Naive B cell (primary cell): ENCODE measurements at regions not wholly inside any gene's neighbourhood (a gene's known extent, or its start where the extent isn't known, plus 50 kb on each side); places are given as distances from the start of the nearest gene placed in this dataset.
"Not testable (repeated sequence)": the region's sequence is repeated elsewhere in the genome, so short reads cannot be mapped to it uniquely, and the experiment has no call there.

ENCODE experiments used
- ATAC-seq, 2 donors: fragments of 150-1000 bp; cut with Tn5 transposase; 2 replicates each; pipeline ENCODE4 v1.10.0; 2021; ENCODE audit warnings: low read depth in 2 of 2, mild to moderate bottlenecking in 2 of 2, moderate library complexity in 2 of 2
- DNase-seq: peaks from one replicate; pipeline ENCODE4 v3.0.0; 2022
- H3K27ac Mint-ChIP-seq, 6 donors: one replicate each; pipeline ENCODE4 v1.8.0; 2020 to 2022; ENCODE audit warnings: mild to moderate bottlenecking in 6 of 6, mixed read lengths in 6 of 6, moderate library complexity in 5 of 6, inconsistent platforms in 2 of 6
- H3K27me3 Mint-ChIP-seq, 3 donors: one replicate each; pipeline ENCODE4 v1.8.0; 2021 to 2022; ENCODE audit warnings: mixed read lengths in 3 of 3, mild to moderate bottlenecking in 1 of 3
- H3K36me3 Mint-ChIP-seq, 2 donors: one replicate each; pipeline ENCODE4 v1.8.0; 2020 to 2022; ENCODE audit warnings: mixed read lengths in 2 of 2, inconsistent platforms in 1 of 2, mild to moderate bottlenecking in 1 of 2
- H3K4me1 Mint-ChIP-seq, 3 donors: one replicate each; pipeline ENCODE4 v1.8.0; 2020 to 2022; ENCODE audit warnings: mixed read lengths in 3 of 3, inconsistent platforms in 1 of 3, mild to moderate bottlenecking in 1 of 3, moderate library complexity in 1 of 3
- H3K4me3 Mint-ChIP-seq, 8 donors: one replicate each; pipeline ENCODE4 v1.8.0; 2020 to 2022; ENCODE audit warnings: mild to moderate bottlenecking in 8 of 8, mixed read lengths in 8 of 8, moderate library complexity in 8 of 8, inconsistent platforms in 2 of 8
- H3K9me3 Mint-ChIP-seq, 7 donors: one replicate each; pipeline ENCODE4 v1.8.0; 2020 to 2022; ENCODE audit warnings: mixed read lengths in 7 of 7, mild to moderate bottlenecking in 5 of 7, inconsistent platforms in 2 of 7, moderate library complexity in 1 of 7

DNA sequence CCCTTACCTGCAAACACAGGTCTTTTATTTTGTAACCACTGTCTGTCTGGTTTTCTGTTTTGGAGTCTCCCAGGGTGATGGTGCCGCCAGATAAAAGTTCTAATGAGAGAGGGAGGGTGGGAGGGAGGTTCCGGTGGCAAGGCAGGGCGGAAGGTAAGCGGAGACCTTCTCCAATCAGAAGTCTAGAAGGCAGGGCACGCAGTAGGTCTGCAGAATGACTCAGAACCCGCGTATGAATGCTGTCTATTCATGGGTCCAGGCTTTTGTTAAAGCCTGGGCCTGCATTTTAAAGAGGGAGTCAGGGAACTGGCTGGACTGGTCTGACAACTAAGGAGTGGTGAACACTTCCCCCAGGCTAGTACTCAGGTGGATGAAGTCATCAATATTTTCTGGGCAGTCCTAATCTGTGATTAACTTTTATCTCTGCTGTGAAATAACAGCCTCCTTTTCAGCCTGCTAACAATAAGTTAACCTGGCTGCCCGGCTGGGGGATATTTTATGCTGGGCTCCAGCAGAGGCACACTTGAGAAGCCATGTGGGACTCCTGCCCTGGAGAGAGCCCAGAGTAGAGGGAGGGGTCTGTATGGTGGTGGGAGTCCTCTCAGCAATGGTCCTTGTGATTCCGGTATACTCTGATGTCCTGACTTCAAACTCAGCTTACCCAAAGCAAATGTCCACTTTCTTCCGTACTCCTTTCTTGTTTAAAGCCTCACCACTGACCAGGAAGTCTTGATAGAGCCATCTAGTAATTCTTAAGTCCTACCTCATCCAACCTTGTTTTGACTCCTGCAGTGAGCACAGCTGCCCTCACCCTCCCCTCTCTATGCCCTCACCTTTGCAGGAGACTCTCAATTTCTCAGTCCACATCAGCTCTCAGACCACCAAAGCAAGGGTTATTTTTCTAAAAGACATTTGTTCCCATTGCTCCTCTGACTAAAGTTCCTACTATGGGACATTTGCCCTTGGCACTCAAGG is 85.3 kb upstream of the PLGLB2 start:
- H3K27me3 Mint-ChIP-seq, ATAC-seq, DNase-seq, H3K36me3 Mint-ChIP-seq, H3K4me1 Mint-ChIP-seq, H3K4me3 Mint-ChIP-seq, H3K9me3 Mint-ChIP-seq: not testable (repeated sequence)
- H3K27ac Mint-ChIP-seq = peak overlapping the region in 1 of 6 donors; percentile 70

DNA sequence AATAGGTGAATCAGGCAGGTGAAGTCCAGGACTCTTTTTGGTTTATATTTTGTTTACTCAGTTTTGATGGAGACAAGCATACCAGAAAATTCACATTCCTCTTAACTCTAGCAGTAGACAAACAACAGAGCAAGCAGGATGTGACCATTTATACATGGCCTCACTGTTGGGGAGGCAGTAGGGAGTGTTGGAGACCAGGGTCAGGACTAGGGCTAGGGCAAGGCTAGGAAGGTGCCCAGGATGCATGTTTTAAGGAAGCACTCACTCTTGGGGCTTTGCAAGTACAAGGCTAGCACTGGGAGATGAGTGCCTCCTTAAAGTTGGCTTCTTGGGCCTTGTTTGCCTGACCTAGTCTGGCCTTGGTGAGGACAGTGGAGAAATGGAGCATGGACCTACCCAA is 84.5 kb upstream of the PLGLB2 start:
- ATAC-seq, H3K36me3 Mint-ChIP-seq, H3K27me3 Mint-ChIP-seq, H3K4me3 Mint-ChIP-seq, H3K9me3 Mint-ChIP-seq, DNase-seq, H3K27ac Mint-ChIP-seq, H3K4me1 Mint-ChIP-seq: not testable (repeated sequence)

GRCh38 chr2:87667027-87667426 is 80.9 kb upstream of the PLGLB2 start:
- H3K27me3 Mint-ChIP-seq, H3K4me1 Mint-ChIP-seq, H3K36me3 Mint-ChIP-seq, DNase-seq, H3K27ac Mint-ChIP-seq, H3K4me3 Mint-ChIP-seq, ATAC-seq, H3K9me3 Mint-ChIP-seq: not testable (repeated sequence)

DNA sequence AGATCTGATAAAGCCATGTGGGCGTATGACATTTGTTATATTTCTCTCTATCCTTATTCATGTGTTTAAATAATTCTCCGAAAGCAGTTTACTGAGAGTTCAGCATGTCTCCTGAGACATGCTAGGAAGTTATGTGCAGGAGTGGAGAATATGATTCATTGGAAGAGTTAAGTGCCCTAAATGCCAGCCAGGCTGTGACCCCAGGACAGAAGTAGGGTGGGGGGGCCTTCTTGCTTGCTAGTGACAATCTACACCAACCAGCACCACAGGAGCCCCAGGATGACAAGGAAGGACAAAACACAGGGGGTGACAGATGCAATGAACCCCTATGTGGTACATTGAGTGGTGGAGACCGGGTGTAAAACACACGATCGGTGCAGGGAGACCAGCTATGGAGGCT is 79.5 kb upstream of the PLGLB2 start:
- H3K27me3 Mint-ChIP-seq, ATAC-seq, DNase-seq, H3K27ac Mint-ChIP-seq, H3K36me3 Mint-ChIP-seq, H3K4me3 Mint-ChIP-seq, H3K4me1 Mint-ChIP-seq, H3K9me3 Mint-ChIP-seq: not testable (repeated sequence)

GRCh38 chr2:87669633-87670231 is 78.2 kb upstream of the PLGLB2 start:
- H3K9me3 Mint-ChIP-seq, ATAC-seq, H3K27ac Mint-ChIP-seq, H3K4me1 Mint-ChIP-seq, H3K4me3 Mint-ChIP-seq, H3K27me3 Mint-ChIP-seq, H3K36me3 Mint-ChIP-seq, DNase-seq: not testable (repeated sequence)

GRCh38 chr2:87672404-87672803 is 75.5 kb upstream of the PLGLB2 start:
- H3K4me1 Mint-ChIP-seq, H3K36me3 Mint-ChIP-seq, H3K27me3 Mint-ChIP-seq, ATAC-seq, H3K9me3 Mint-ChIP-seq, DNase-seq, H3K27ac Mint-ChIP-seq, H3K4me3 Mint-ChIP-seq: not testable (repeated sequence)

- not testable (repeated sequence) for H3K36me3 Mint-ChIP-seq, H3K4me3 Mint-ChIP-seq, H3K27ac Mint-ChIP-seq, H3K27me3 Mint-ChIP-seq, H3K9me3 Mint-ChIP-seq, DNase-seq, ATAC-seq, H3K4me1 Mint-ChIP-seq
Measured at GRCh38 chr2:87674729-87675128, 73.2 kb upstream of the PLGLB2 start.

- not testable (repeated sequence) for H3K27me3 Mint-ChIP-seq, H3K27ac Mint-ChIP-seq, ATAC-seq
Measured at GRCh38 chr2:87675487-87675886, 72.4 kb upstream of the PLGLB2 start.

DNA sequence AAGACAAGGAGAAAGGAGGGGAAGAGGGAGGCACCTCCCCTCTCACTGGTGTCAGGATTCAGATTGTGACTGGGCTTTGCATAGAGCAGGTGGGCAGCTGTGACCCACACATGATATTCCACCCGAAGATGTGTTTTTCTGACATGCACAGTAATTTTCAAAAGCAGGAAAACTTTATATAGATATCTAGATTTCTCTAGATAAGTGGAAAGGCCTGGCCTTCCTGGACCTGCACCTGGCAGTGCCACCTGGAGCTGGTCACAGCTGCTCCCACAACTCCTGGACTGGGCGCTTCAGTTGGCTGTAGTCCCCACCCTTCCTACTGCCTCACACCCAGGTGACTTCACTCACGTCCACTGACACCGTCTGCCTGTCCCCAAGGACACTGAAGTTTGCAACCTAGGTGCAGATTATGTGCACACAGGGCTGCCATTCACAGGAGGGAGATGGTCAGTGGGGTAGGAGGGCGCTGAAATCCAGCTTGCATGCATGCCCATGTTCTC is 70.4 kb upstream of the PLGLB2 start:
- not testable (repeated sequence) for H3K4me1 Mint-ChIP-seq, H3K27me3 Mint-ChIP-seq

More at GRCh38 chr2:87675487-87675886, 72.4 kb upstream of the PLGLB2 start:
- not testable (repeated sequence) for H3K36me3 Mint-ChIP-seq, H3K9me3 Mint-ChIP-seq, DNase-seq, H3K4me3 Mint-ChIP-seq, H3K4me1 Mint-ChIP-seq

DNA sequence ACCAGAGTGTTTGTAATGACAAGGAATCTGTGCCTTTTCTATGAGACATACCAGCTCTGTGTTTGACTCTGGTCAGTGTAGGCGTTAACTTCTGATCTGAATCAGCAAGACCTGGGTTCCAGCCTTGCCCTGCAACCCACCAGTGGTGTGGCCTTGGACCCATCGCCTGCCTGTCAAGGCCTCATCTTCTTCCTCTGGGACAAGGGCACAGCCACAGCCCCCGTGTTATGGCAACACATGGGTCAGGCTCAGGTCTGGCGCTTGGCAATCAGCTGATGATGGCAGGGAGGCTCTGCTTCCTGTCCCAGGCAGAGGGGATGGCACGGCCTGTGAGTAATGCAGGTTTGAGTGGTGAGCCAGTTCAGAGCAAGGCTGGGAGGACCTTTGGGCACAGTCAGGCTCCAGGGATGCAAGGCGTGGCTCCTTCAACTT is 69.1 kb upstream of the PLGLB2 start:
- not testable (repeated sequence) for H3K27me3 Mint-ChIP-seq, DNase-seq, H3K27ac Mint-ChIP-seq, H3K9me3 Mint-ChIP-seq, H3K36me3 Mint-ChIP-seq, H3K4me1 Mint-ChIP-seq, H3K4me3 Mint-ChIP-seq, ATAC-seq

More for the DNA sequence above, 70.4 kb upstream of the PLGLB2 start:
- ATAC-seq, H3K36me3 Mint-ChIP-seq, DNase-seq, H3K4me3 Mint-ChIP-seq, H3K9me3 Mint-ChIP-seq: not testable (repeated sequence)
- H3K27ac Mint-ChIP-seq = peak overlapping the region in 1 of 6 donors; percentile 82

- DNase-seq, ATAC-seq, H3K4me3 Mint-ChIP-seq, H3K4me1 Mint-ChIP-seq, H3K27me3 Mint-ChIP-seq, H3K9me3 Mint-ChIP-seq, H3K27ac Mint-ChIP-seq, H3K36me3 Mint-ChIP-seq: not testable (repeated sequence)
Measured at GRCh38 chr2:87679950-87680349, 67.9 kb upstream of the PLGLB2 start.

GRCh38 chr2:87680691-87681090 is 67.2 kb upstream of the PLGLB2 start:
- H3K27ac Mint-ChIP-seq, H3K4me3 Mint-ChIP-seq, ATAC-seq, H3K4me1 Mint-ChIP-seq, H3K36me3 Mint-ChIP-seq, H3K27me3 Mint-ChIP-seq, H3K9me3 Mint-ChIP-seq, DNase-seq: not testable (repeated sequence)

GRCh38 chr2:87683451-87683850 is 64.4 kb upstream of the PLGLB2 start:
- DNase-seq, H3K36me3 Mint-ChIP-seq, H3K9me3 Mint-ChIP-seq, ATAC-seq, H3K27ac Mint-ChIP-seq, H3K27me3 Mint-ChIP-seq, H3K4me3 Mint-ChIP-seq, H3K4me1 Mint-ChIP-seq: not testable (repeated sequence)

DNA sequence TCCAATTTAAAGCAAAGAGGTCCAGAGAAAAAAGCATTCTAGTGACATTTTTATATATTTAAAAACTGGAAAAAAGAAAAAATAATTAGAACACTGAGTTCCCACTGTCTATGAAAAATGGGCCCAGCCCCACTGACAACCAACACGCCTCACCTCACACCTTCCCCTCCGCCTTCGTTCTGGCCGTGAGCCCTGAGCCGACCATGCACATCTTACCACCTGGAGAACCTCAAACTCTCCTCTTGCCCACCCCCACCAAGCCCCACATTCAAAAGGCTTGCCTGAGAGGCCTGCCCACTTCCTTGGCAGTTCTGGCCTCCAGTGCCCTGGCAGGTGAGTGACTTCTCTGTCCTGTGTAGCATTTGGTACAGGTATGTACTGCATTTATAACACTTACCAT is 63.9 kb upstream of the PLGLB2 start:
- H3K27me3 Mint-ChIP-seq, H3K4me1 Mint-ChIP-seq, H3K9me3 Mint-ChIP-seq, DNase-seq, H3K27ac Mint-ChIP-seq, ATAC-seq, H3K36me3 Mint-ChIP-seq, H3K4me3 Mint-ChIP-seq: not testable (repeated sequence)
